ENCODE measurements at regions not wholly inside any gene's neighbourhood (a gene's known extent, or its start where the extent isn't known, plus 50 kb on each side); places are given as distances from the start of the nearest gene placed in this dataset.

DNA sequence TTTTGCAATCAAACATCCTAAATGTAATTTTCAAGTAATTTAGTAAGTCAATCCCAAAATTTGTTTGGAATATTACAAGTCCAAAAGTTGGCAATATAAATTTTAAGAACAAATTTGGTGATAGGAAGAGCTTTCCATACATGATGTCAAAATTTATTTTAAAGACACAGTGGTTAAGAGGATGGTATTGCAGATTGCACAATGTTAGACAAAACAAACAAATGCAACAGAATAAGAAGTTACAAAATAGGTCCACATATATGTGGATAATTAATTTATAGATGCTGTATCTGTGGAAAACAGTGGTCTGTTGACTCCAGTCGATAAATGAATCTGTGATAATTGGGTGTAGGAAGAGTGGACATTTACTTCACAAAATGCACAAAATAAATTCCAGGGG is 358.5 kb downstream of the PCDH7 start:
- Histone ChIP-seq H3K27ac (no peak overlapping the region), H3K4me3 (no peak overlapping the region)
- no peak for DNase-seq (ENCODE audit: low spot score)
- TF ChIP-seq, protein P1, sequence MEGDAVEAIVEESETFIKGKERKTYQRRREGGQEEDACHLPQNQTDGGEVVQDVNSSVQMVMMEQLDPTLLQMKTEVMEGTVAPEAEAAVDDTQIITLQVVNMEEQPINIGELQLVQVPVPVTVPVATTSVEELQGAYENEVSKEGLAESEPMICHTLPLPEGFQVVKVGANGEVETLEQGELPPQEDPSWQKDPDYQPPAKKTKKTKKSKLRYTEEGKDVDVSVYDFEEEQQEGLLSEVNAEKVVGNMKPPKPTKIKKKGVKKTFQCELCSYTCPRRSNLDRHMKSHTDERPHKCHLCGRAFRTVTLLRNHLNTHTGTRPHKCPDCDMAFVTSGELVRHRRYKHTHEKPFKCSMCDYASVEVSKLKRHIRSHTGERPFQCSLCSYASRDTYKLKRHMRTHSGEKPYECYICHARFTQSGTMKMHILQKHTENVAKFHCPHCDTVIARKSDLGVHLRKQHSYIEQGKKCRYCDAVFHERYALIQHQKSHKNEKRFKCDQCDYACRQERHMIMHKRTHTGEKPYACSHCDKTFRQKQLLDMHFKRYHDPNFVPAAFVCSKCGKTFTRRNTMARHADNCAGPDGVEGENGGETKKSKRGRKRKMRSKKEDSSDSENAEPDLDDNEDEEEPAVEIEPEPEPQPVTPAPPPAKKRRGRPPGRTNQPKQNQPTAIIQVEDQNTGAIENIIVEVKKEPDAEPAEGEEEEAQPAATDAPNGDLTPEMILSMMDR (IDR thresholded peaks at IDR 0.05) = no peak

DNA sequence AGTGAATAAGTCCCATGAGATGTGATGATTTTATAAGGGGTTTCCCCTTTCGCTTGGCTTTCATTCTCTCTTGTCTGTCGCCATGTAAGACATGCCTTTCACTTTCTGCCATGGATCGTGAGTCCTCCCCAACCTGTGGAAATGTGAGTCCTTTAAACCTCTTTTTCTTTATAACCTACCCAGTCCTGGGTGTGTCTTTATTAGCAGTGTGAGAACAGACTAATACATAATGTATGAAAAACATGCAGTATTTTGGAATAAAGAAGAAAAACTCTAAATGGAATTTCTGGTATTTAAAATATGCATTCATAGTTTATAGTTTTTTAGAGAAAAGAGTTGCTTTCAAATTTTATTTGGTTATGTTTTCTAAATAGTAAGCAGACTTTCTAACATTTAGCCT is 360.7 kb downstream of the PCDH7 start:
- H3K4me3 ChIP-seq = no peak overlapping the region
- TF ChIP-seq, protein P1 (IDR thresholded peaks at IDR 0.05) = no peak
- no peak for DNase-seq (ENCODE audit: low spot score)
- peak overlapping the region; percentile 58 to 65 for H3K27ac ChIP-seq

DNA sequence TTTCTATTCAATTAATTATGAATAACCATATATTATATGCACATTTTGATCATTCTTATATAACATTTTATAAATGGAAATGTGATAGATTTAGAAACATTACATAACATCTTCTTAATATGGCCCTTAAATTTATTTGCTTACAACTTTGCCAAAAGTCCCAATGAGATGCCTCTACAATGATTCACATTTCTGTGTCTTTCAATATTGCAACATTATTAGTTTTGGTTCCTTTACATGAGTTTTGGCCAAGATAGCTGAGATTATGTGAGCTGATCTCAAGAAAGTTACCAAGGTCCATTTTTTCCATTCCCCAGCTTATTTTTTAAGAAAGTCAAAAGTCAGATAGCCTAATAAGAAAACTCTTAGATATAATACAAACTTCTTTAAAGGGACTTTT is 361.2 kb downstream of the PCDH7 start:
- Histone ChIP-seq H3K27ac (peak overlapping the region in 1 of 2 donors; percentile 65), H3K4me3 (no peak overlapping the region)
- TF ChIP-seq, protein P1 (IDR thresholded peaks at IDR 0.05) = no peak
- DNase-seq (ENCODE audit: low spot score) = no peak

DNA sequence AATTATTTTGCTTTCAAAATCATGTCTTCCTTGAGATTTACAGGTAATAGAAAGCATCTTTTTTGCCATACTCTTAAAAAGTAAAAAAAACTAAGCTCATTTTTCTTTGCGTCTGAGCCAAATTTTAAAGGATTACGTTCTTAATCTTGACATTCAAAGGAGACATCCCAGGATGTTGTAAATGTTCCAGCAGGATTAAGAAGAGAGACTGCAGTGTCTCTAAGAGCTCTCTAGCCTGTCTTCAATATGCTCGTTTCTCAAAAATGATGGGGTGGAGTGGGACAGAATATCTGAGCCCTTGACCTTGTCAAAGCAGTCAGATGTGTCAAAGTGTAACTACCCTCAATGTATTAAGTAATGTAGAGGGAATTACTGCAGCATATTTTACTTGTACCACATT is 363.3 kb downstream of the PCDH7 start:
- Histone ChIP-seq H3K27ac (no peak overlapping the region), H3K4me3 (no peak overlapping the region)
- no peak for DNase-seq (ENCODE audit: low spot score)
- TF ChIP-seq, protein P1 (IDR thresholded peaks at IDR 0.05) = no peak

DNA sequence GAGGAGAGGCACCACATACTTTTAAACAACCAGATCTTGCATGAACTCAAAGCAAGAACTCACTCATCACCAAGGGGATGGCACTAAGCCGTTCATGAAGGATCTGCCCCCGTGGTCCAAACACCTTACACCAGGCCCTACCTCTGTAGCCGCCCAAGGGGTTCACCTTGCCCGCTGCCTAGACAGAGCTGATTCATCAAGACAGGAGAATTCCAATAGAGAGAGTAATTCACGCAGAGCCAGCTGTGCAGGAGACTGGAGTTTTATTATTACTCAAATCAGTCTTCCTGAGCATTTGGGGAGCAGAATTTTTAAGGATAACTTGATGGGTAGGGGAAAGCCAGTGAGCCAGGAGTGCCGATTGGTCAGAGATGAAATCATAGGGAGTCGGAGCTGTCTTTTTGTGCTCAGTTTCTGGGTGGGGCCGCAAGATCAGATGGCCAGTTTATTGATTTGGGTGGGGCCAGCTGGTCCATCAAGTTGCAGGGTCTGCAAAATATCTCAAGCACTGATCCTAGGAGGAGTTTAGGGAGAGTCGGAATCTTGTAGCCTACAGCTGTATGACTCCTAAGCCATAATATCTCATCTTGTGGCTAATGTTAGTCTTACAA is 364.7 kb downstream of the PCDH7 start:
- TF ChIP-seq, protein P1 (IDR thresholded peaks at IDR 0.05) = no peak
- Histone ChIP-seq H3K27ac (peak overlapping the region; percentile 53 to 70), H3K4me3 (no peak overlapping the region)
- DNase-seq (ENCODE audit: low spot score) = no peak

DNA sequence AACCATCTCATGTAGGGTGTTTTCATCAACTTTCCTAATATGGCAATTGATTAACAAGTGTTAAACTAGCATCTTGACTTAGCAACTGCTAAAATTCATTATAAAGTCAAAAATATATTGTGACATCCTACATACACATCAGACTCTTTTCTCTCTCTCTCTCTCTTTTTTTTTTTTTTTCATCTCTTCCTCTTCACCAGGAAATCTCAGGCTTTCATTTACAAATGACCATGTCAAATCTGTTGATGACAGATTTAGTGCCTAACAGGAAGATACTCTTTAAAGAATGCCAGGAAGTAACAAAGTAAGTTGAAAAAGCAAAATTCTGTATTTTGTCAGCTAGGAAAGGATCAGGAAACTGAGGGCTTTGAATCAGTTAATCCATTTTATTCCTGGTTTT is 365.5 kb downstream of the PCDH7 start:
- H3K27ac ChIP-seq = peak overlapping the region; percentile 53 to 70

More for the DNA sequence above, 365.5 kb downstream of the PCDH7 start:
- TF ChIP-seq, protein P1 (IDR thresholded peaks at IDR 0.05) = no peak
- no peak overlapping the region for H3K4me3 ChIP-seq
- no peak for DNase-seq (ENCODE audit: low spot score)
